ENCODE measurements at regions not wholly inside any gene's neighbourhood (a gene's known extent, or its start where the extent isn't known, plus 50 kb on each side); places are given as distances from the start of the nearest gene placed in this dataset.

DNA sequence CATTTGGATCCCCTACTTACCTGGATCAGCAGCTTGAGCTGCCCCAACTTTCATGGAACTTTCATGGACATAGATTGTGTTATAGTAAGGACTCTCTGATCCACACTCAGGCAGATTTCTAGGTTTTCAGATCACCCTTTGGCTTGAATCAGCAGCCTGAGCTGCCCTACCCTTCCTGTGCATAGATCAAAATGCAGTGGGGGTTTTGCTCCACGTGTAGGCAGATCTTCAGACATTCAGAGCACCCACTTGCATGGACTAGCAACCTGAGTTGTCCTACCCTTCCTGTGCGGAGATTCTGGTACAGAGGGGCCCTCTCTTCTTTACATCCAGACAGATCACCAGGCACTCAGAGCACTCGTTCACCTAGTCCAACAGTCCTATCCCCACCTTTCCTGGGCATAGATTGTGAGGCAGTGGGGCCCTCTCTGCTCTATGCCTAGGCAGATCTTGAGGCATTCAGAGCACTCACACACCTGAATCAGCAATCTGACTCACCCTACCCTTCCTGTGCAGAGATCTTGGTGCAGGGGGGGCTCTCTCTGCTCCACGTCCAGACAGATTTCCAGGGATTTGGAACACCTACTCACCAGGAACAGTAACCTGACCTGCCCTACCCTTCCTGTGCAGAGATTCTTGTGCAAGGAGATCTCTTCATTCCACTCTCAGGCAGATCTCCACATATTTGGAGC is 705.2 kb upstream of the NRSN1 start:
- DNase-seq (ENCODE audit: low spot score): no peak

DNA sequence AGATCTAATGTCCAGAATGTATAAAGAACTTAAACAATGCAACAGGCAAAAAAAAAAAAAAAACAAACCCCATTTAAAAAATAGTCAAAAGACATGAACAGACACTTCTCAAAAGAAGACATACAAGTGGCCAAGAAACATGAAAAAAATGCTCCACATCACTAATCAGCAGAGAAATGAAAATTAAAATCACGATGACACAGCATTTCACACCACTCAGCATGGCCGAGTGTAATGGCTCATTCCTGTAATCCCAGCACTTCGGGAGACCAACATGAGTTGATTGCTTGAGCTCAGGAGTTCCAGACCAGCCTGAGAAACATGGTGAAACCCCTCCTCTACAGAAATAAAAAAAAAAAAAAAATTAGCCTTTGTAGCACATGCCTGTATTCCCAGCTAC is 701.4 kb upstream of the NRSN1 start:
- DNase-seq (ENCODE audit: low spot score): no peak

DNA sequence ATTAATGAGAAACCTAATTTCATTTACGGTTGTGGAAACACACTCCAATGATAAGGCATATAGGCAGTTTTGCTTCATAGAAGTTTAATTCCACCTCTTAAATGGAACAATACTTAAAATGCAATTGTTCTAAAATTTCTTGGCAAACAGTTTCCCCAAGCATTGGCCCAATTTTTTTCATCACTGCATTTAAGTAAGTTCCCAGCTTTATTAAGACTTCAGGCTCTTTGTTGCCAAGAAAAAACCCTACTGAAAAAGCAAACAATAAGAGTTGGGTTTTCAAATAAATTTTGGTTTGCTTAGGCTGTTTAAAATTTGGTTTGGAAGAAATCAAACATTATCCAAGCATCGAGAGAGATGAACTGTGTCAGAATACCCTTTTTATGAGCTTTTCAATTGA is 690.9 kb upstream of the NRSN1 start:
- DNase-seq (ENCODE audit: low spot score): no peak

DNA sequence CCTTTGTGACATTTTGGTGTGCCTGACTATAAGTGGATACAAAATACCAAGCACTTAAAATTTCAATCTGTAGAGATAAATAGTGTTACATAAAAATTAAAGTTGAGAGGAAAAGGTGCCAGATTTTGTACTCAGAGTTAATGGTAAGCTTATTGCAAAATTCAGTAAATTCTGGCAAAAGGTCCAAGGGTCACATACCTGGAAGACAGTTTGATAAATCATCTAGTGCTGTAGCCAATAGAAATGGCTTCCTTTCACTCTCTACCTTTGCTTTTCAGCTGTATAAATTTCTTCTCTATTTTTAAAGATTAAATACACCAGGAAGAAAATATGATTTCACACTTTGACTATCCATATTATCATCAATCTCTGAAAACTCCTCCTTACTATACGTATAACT is 690.2 kb upstream of the NRSN1 start:
- DNase-seq (ENCODE audit: low spot score): no peak

DNA sequence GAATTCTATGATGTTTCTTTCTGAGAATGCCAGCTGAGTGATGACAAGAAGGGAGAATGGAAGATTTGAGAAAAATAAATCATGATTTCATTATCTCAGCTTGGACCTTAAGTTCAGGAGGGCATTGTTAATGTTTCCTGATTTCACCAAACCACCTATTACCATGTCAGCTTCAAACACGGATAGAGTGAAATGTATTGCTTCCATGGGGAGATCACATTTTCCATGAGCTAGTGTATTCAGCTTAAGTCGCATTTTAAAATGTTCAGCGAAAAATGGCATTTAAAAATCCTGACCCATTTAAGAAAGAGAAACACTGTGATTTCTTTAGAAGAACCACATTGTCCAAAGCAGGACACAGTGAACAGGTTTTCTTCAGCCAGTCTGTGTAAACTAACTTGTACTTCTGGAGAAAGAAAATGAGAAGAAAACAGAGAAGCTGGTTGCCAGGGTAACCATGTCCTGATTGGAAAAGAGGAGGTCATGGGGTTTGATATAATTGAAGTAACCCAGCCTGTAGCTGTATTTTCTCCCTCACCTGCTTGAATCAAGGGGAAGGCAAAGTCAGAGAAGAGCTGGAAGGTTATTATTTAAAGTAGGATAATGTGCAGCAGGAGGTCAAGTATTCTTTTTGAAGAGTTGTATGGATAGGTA is 684.1 kb upstream of the NRSN1 start:
- DNase-seq (ENCODE audit: low spot score): no peak

- DNase-seq (ENCODE audit: low spot score): no peak
Measured at GRCh38 chr6:23445157-23445710, 680.8 kb upstream of the NRSN1 start.

GRCh38 chr6:23446469-23446967 is 679.5 kb upstream of the NRSN1 start:
- no peak for DNase-seq (ENCODE audit: low spot score)

DNA sequence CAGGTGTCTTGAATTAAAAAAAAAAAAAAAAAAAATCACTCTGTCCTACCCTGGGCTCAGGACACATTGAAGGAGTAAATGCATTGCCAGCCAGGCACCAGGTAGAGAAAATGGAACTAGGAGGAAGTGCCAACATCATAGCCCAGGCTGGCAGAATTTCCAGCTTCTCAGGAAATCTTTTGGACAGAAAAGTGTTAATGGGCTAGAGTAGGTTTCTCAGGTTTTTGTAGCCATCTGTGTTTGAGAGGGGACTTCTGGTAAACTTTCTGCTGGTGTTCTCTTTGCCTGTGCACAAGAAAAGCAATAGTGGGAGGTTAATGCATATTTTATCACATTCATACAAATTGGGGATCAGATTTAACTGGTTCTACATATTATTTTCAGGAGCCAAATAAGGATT is 678.3 kb upstream of the NRSN1 start:
- DNase-seq (ENCODE audit: low spot score): no peak

GRCh38 chr6:23448281-23448680 is 677.7 kb upstream of the NRSN1 start:
- DNase-seq (ENCODE audit: low spot score): no peak

DNA sequence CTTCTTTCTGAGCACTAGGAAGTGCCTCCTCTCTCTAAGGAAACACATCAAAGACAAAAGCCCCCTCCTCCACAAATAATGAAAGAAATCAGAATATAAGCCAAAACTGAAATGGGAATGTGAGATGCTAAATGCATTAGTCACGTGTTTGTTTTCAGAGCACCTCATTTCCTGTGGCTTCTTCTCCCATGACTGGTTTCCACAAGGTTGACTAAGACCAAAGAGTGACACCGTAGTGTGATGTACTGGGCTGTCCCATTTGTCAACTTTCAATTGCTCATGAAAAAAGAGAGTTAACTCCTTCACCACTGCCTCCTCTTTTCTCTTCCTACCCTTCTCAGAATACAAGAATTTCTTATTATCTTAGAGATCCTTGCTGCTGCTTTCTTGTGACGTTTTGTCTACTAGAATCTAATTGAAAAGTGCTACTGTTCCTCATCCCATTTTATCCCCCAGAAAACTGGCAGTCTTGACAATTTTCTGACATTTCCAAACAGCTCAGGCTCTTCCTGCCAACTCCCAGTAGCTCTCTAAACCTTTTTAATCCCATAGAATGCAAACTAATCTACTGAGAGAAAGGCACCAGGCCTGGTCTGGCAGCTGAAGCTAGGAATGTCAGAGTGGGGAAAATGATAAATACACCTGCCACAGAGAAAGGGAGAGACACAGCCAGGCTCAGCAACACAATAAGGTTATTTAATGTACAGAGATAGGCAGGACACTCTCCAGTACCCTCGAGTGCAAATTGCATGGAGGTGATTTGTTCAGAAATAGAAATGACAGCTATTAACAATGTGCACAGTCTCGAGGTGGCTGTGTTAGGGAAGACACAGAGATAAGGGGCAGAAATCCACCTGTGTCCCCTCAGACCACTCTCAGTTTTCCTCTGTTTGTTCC is 671.7 kb upstream of the NRSN1 start:
- DNase-seq (ENCODE audit: low spot score): no peak

DNA sequence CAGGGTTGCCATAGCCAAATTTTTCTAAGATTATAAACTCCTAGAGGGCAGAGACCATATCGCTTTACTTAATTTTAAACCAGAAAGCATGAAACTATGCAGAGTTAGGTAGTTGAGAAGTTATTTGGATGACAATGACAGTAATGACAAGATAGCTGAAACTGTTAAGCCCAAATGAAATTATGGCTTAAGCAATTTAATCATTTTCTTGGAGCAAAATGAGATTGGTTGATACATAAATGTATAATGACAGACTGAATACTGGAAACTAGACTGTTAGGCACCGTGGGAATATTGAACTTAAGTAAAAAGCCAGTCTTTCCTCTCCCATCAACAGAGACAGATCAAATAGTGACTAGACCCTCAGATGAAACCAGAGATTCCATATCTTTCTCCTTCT is 670.3 kb upstream of the NRSN1 start:
- DNase-seq (ENCODE audit: low spot score): no peak

DNA sequence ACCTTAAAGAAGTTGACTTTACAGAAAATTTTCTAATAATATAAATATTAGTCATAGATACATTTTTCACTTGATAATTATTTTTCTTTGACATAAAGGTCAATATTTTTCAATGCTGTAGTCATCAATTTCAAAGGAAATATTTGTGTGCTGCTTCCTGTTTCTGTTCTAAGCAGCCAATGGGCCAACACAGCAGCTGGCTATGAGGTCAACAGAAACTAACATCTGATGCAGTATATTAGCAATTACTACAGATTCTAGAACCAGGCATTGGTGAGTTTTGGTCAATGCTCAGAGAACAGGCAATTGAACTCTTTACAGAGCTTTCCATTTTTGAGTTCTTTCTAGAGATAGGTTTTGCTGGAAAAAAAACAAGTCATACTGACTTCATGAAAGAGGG is 669.6 kb upstream of the NRSN1 start:
- no peak for DNase-seq (ENCODE audit: low spot score)

- DNase-seq (ENCODE audit: low spot score): no peak
Measured at GRCh38 chr6:23457321-23457720, 668.7 kb upstream of the NRSN1 start.

GRCh38 chr6:23465912-23466311 is 660.1 kb upstream of the NRSN1 start:
- DNase-seq (ENCODE audit: low spot score): no peak

DNA sequence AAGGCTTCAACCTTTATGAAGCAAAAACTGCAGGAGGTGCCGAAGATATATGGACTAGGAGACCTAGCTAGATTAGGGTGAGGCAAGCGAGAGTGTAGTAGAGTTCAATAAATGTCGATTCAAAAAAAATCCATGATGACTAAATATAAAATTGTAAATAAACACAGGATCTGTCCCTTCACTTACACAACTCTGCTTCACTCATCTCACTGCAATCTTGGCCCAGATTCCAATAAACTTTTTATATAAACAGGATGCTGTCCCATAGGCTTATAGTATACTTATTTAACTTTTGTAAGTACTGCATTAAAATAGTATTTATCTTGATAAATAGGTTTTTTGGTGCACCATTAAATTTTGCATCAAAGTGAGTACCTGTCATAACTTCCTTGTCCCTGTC is 648.4 kb upstream of the NRSN1 start:
- no peak for DNase-seq (ENCODE audit: low spot score)

GRCh38 chr6:23478312-23478711 is 647.7 kb upstream of the NRSN1 start:
- no peak for DNase-seq (ENCODE audit: low spot score)

DNA sequence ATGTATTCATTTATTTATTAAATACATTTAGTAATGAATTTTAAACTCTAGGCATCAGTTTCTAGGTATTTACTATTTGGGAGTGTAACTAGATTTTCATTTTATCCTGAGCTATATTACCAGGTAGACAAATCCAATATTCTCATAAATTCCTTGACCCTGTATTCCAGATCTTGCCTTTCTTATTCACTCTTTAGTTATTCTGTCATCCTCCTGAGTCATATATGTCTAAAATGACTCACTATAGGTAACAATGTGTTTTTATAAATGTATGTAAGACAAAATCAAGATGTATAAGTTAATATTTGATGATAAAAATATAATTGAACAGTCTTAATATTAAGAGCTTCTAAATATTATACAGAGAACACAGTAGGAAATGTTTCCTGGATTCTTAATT is 642.1 kb upstream of the NRSN1 start:
- DNase-seq (ENCODE audit: low spot score): no peak

DNA sequence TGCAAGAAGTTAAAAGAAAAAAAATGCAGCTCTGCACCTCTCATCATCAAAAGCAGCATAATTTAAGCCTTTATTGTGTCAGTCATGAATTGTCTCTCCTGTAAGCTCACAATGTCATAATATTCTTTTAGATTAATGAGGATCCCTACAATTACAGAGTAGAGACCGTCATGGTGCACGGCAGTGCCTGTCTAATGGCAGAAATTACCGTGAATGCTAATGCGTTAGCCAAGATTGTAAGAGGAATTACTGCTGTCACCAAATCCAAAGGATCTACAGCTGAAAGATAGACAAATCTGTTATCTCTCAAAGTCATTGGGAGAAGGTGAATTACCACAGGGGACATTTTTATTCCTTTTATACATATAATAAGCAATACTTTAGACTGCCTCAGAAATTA is 631.6 kb upstream of the NRSN1 start:
- no peak for DNase-seq (ENCODE audit: low spot score)

DNA sequence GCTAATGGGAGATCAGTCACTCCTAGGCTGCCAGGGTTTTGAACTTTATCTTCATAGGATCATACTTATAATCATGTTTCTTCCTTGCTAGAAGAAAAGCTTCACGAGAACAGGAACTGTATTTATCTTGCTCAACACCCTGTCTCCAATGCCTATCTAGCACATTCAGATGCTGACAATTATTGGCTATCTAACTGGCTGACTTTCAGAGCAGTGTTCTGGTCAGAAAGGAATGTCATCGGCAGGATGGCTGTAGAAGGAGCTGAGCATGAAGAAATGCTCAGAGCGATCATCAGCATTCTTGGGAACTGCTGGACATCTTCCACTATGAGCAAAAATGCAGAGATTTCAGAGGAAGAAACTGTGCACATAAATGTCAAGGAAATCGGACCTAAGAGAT is 628.0 kb upstream of the NRSN1 start:
- DNase-seq (ENCODE audit: low spot score): no peak

GRCh38 chr6:23499549-23499948 is 626.5 kb upstream of the NRSN1 start:
- DNase-seq (ENCODE audit: low spot score): no peak

DNA sequence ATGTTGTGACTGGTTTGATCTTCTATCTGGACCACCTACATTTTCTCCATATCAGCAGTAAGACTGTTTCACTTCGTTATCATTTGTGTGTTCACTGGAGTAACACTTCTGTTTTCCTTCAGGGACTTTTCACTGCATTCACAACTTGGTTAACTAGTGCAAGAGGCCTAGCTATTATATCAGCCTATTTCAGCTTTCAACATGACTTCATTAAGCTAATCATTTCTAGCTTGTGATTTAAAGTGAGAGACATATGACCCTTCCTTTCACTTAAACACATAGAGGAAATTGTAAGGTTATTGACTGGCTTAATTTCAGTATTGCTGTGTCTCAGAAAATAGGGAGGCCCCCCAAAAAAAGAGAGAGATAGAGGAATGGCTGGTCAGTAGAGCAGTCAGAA is 622.8 kb upstream of the NRSN1 start:
- no peak for DNase-seq (ENCODE audit: low spot score)

- DNase-seq (ENCODE audit: low spot score): no peak
Measured at GRCh38 chr6:23505026-23505425, 621.0 kb upstream of the NRSN1 start.

Data from ecto neural progenitor cell (in vitro differentiated cells).